Uterus (tissue), 3 donors: ENCODE measurements at regions not wholly inside any gene's neighbourhood (a gene's known extent, or its start where the extent isn't known, plus 50 kb on each side); places are given as distances from the start of the nearest gene placed in this dataset.

Source experiments
- DNase-seq, 2 donors: peaks; one replicate each; pipeline ENCODE4 v3.0.0-alpha.2; 2019 to 2020
- H3K27ac ChIP-seq, 2 donors: fragments of 200-600 bp; sonication (generic); 1 replicate in 1 of 2; 2 replicates in 1 of 2; pipeline ENCODE4 v1.5.1; 2016 to 2018
- H3K27me3 ChIP-seq, 2 donors: fragments of 200-600 bp; sonication (generic); one replicate each; pipeline ENCODE4 v1.5.1; 2018 to 2019; ENCODE audit warnings: control low read depth in 1 of 2
- H3K36me3 ChIP-seq, 2 donors: fragments of 200-600 bp; sonication (generic); one replicate each; pipeline ENCODE4 v1.5.1; 2019; ENCODE audit warnings: control low read depth in 1 of 2
- H3K4me1 ChIP-seq, 2 donors: fragments of 200-600 bp; sonication (generic); one replicate each; pipeline ENCODE4 v1.5.1; 2018 to 2019; ENCODE audit warnings: control low read depth in 1 of 2
- H3K4me3 ChIP-seq, 2 donors: fragments of 200-600 bp; sonication (generic); 1 replicate in 1 of 2; 2 replicates in 1 of 2; pipeline ENCODE4 v1.5.1; 2018 to 2019; ENCODE audit warnings: mild to moderate bottlenecking in 1 of 2
- H3K9me3 ChIP-seq, 2 donors: fragments of 200-600 bp; sonication (generic); one replicate each; pipeline ENCODE4 v1.5.1; 2019; ENCODE audit warnings: control low read depth in 1 of 2
- POLR2A ChIP-seq, 2 donors: fragments of 450-650 bp; IDR thresholded peaks; one replicate each; pipeline ENCODE4 v1.6.1; 2016; ENCODE audit warnings: antibody characterized with exemption in 2 of 2, mild to moderate bottlenecking in 1 of 2, moderate library complexity in 1 of 2
- intact Hi-C: fragments of 100-400 bp; cut with DNase I; formaldehyde crosslinking; loops from one replicate; pipeline ENCODE4 v1.15.1; 2023; ENCODE audit warnings: low total_unique reads
- TF ChIP-seq, protein P1 (sequence below), 4 experiments: fragments of 200-600 bp in 2 of 4; fragments of 450-650 bp in 2 of 4; sonication (generic) in 2 of 4; IDR thresholded peaks; one replicate each; pipeline ENCODE4 v1.5.1; 2016 to 2019; ENCODE audit warnings: antibody characterized with exemption in 4 of 4, mild to moderate bottlenecking in 2 of 4, moderate library complexity in 1 of 4
- donor health status: DM: yes; HTN: yes; CAD: no.

DNA sequence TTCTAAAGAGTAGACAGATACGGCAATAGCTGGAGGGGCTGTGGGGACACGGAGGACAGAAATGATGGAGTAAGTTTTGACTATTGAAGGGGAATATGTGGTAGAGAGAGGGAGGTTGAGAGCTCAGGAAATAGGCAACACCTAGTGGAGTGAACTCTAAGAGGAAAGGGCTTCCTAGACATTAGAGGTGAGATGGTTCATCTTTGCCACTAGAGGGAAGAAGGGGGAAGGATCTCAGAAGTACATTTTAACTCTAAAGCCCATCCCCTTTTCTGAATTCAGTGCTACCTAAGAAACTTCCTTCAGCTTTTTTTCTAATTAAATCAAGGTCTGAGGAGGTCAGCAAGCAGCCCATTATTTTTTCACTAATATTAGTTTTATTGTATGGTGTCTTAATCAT lies 689.4 kb upstream of the MAP3K7 start:
- Histone ChIP-seq H3K36me3 (no peaks in the 10 kb centered on the region), H3K4me1 (no peaks in the 10 kb centered on the region), H3K4me3 (no peak overlapping the region), H3K27ac (no peak overlapping the region), H3K27me3 (no peaks in the 10 kb centered on the region), H3K9me3 (no peaks in the 10 kb centered on the region)
- no peak for DNase-seq
- intact Hi-C loops: no loop called here
- TF ChIP-seq POLR2A (IDR thresholded peaks at IDR 0.05): no peak
- TF ChIP-seq, protein P1, sequence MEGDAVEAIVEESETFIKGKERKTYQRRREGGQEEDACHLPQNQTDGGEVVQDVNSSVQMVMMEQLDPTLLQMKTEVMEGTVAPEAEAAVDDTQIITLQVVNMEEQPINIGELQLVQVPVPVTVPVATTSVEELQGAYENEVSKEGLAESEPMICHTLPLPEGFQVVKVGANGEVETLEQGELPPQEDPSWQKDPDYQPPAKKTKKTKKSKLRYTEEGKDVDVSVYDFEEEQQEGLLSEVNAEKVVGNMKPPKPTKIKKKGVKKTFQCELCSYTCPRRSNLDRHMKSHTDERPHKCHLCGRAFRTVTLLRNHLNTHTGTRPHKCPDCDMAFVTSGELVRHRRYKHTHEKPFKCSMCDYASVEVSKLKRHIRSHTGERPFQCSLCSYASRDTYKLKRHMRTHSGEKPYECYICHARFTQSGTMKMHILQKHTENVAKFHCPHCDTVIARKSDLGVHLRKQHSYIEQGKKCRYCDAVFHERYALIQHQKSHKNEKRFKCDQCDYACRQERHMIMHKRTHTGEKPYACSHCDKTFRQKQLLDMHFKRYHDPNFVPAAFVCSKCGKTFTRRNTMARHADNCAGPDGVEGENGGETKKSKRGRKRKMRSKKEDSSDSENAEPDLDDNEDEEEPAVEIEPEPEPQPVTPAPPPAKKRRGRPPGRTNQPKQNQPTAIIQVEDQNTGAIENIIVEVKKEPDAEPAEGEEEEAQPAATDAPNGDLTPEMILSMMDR (IDR thresholded peaks at IDR 0.05): no peak

DNA sequence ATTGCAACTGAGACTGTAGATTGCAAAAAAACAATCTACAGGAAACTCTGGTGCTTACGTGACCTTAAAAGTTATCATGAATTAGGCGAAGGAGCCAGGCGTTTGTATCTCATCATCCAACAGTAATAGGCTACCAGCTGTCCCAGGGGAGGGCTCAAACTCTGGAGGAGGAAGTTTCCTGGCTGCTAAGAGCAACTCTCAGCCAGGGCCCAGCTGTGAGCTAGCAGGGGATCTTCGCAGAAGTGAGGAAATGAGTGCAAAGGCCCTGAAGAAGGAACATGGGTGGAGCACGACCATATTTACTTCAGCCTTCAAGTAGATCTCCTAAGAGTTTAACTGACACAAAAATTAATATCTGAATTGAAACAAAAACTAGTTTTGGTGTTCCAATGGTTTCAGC lies 686.9 kb upstream of the MAP3K7 start:
- Histone ChIP-seq H3K4me1 (no peaks in the 10 kb centered on the region), H3K9me3 (no peaks in the 10 kb centered on the region), H3K27me3 (no peaks in the 10 kb centered on the region), H3K4me3 (no peak overlapping the region), H3K27ac (no peak overlapping the region), H3K36me3 (no peaks in the 10 kb centered on the region)
- intact Hi-C loops: no loop called here
- no peak for DNase-seq
- TF ChIP-seq POLR2A (IDR thresholded peaks at IDR 0.05): no peak
- TF ChIP-seq, protein P1 (IDR thresholded peaks at IDR 0.05): no peak

DNA sequence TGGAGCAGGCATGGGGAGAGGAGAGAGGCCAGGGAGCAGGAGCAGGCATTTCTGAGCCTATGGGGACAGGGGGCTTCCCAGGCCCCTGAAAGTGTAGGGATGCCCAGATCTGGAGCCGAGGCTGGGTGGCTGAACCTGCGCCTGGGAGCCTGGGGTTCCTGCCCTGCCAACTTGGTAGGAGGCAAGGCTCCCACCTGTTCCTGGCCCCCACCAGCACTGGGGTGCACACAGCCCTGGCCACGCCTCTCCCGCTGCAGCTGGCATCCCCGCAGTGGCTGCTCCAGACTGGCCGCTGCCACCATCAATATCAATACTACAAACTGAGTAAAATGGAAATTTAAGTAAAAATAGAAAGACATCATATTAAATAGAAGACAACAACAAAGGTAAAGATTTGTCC lies 684.9 kb upstream of the MAP3K7 start:
- no peak for DNase-seq
- Histone ChIP-seq H3K4me3 (no peak overlapping the region), H3K36me3 (no peaks in the 10 kb centered on the region), H3K4me1 (no peaks in the 10 kb centered on the region), H3K27ac (no peak overlapping the region), H3K27me3 (no peaks in the 10 kb centered on the region), H3K9me3 (no peaks in the 10 kb centered on the region)
- intact Hi-C loops: no loop called here
- TF ChIP-seq, protein P1 (IDR thresholded peaks at IDR 0.05): no peak
- no peak for TF ChIP-seq POLR2A (IDR thresholded peaks at IDR 0.05)

DNA sequence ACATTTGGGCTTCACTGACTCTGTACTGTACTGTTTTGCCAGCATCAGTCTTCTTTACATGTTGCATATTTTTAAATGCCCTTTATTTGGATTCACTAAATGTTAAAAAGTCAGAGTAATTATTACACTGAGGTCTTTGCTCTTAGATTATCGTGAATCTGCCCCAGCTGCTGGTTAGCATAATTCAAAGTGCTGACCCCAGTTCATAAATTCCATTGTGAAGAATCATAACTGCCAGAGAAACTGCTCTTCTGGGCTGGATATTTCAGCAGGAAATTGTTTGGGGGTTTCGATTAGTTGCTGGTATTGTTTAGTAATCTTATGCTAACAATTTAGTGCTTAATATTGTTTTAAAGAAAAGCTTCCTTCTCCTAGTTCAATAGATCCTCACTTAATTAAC lies 682.1 kb upstream of the MAP3K7 start:
- intact Hi-C loops: no loop called here
- Histone ChIP-seq H3K9me3 (no peaks in the 10 kb centered on the region), H3K4me3 (no peak overlapping the region), H3K27me3 (no peaks in the 10 kb centered on the region), H3K36me3 (no peaks in the 10 kb centered on the region), H3K4me1 (no peaks in the 10 kb centered on the region), H3K27ac (no peak overlapping the region)
- TF ChIP-seq, protein P1 (IDR thresholded peaks at IDR 0.05): no peak
- TF ChIP-seq POLR2A (IDR thresholded peaks at IDR 0.05): no peak
- no peak for DNase-seq

DNA sequence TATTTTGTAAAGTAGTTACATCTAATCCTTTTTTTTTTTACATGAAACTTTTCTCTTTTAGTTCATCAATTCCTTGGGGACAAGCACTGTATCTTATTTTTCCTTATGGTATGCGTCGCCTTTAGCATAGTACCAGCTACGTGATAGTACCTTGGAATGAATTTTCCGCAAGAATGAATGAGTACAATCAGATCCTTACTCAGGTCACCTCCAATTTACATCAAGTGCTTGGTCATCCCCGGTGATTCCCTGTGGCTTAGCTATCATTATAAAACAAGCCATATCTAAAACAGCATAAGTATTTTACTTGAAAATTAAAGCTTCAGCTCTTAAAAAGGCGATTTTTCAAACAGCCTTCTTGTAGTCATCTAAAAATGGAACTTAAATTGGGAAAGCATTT lies 680.4 kb upstream of the MAP3K7 start:
- H3K4me3 ChIP-seq: no peak overlapping the region
- no peaks in the 10 kb centered on the region for H3K27me3 ChIP-seq
- DNase-seq: no peak
- no peak for TF ChIP-seq POLR2A (IDR thresholded peaks at IDR 0.05)
- TF ChIP-seq, protein P1 (IDR thresholded peaks at IDR 0.05): no peak
- H3K9me3 ChIP-seq: no peaks in the 10 kb centered on the region
- no peaks in the 10 kb centered on the region for H3K4me1 ChIP-seq
- no peaks in the 10 kb centered on the region for H3K36me3 ChIP-seq
- H3K27ac ChIP-seq: no peak overlapping the region
- intact Hi-C loops: no loop called here
